Duodenal mucosa (tissue), 2 donors: ENCODE measurements at regions not wholly inside any gene's neighbourhood (a gene's known extent, or its start where the extent isn't known, plus 50 kb on each side); places are given as distances from the start of the nearest gene placed in this dataset.

Experiments used
- H3K27ac ChIP-seq: one replicate; pipeline ENCODE4 v1.7.0; 2013; ENCODE audit warnings: low read depth, low read length
- H3K27me3 ChIP-seq, 2 donors: one replicate each; pipeline ENCODE4 v1.7.0; 2013; ENCODE audit warnings: low read length in 2 of 2, control low read depth in 1 of 2; ENCODE audit not compliant: insufficient read depth in 2 of 2, control insufficient read depth in 1 of 2
- H3K36me3 ChIP-seq, 2 donors: one replicate each; pipeline ENCODE4 v1.7.0; 2013; ENCODE audit warnings: low read length in 2 of 2, control low read depth in 1 of 2; ENCODE audit not compliant: insufficient read depth in 2 of 2, control insufficient read depth in 1 of 2
- H3K4me1 ChIP-seq, 2 donors: one replicate each; pipeline ENCODE4 v1.7.0; 2013; ENCODE audit warnings: low read length in 2 of 2, control low read depth in 1 of 2; ENCODE audit not compliant: insufficient read depth in 2 of 2, control insufficient read depth in 1 of 2
- H3K4me3 ChIP-seq, 2 donors: one replicate each; pipeline ENCODE4 v1.7.0; 2013; ENCODE audit warnings: low read length in 2 of 2, low read depth in 1 of 2
- H3K9ac ChIP-seq, 2 donors: one replicate each; pipeline ENCODE4 v1.7.0; 2013; ENCODE audit warnings: low read length in 2 of 2, low read depth in 1 of 2
- H3K9me3 ChIP-seq, 2 donors: one replicate each; pipeline ENCODE4 v1.7.0; 2013; ENCODE audit warnings: low read length in 2 of 2, control low read depth in 1 of 2; ENCODE audit not compliant: control insufficient read depth in 1 of 2

DNA sequence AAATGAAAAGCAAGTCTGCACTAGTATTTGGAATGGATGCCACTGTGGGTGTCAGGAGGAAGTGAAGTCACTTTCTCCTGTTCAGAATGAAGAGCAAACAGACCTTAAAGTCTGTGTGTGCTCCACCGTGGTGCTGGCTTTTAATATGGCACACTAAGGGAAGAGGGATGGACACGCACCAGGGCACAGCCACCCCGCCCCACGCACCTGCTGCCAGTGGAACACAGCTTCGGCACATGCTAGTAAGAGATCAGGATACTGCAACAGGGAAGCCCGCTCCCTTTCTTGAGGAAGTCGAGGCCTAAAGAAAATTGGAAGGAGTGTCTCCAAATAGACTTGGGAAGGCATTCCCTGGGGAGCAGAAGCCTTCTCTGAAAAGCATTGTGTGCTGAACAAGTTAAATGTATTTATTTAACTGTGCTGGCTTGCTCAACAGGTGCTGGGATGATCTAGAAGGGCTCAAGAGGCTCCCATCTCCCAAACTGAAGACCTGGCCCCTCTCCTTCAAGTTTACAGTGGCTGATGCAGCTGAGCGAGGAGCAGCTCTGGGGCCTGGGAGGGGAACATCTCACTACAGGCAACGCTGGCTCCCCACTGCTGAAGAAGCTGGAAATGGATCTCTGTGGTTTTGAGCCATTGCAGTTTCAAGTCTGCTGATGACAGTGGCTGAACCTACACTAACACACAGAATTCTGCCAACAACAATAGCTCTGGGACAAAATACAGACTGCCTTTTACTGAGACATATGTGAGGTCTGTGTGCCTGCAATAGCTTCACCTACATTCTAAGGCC, 504.6 kb upstream of the B3GAT1 start:
- H3K4me1 ChIP-seq, result no peaks in the 10 kb centered on the region
- no peaks in the 10 kb centered on the region for H3K9me3 ChIP-seq
- H3K9ac ChIP-seq, result no peak overlapping the region
- no peak overlapping the region for H3K27ac ChIP-seq
- H3K27me3 ChIP-seq, result peaks cover 4 to 10% of the 10 kb centered on the region in 2 donors
- H3K36me3 ChIP-seq, result no peaks in the 10 kb centered on the region
- no peak overlapping the region for H3K4me3 ChIP-seq

DNA sequence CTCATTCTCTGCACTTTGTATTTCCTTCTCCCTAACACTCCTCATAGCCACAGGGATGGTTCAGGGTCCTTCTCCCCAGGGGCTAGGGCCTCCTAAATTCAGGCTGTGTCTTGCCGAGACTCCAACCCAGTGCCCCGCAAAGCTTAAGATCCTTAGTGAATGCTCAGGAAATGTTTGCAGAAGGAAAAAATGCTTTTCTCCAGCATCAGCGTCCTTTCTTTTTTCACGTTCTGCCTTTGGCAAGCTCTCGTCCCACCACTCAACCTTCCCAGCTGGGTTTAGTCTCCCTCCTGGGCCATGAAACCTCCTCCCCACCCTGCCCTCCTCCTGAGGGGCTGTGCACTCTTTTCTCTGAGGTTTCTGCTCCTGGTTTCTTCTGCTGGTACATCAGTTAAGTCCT, 503.8 kb upstream of the B3GAT1 start:
- Histone ChIP-seq H3K9me3 (no peaks in the 10 kb centered on the region), H3K4me1 (no peaks in the 10 kb centered on the region), H3K9ac (no peak overlapping the region), H3K27me3 (peaks cover 4 to 5% of the 10 kb centered on the region in 2 donors), H3K4me3 (no peak overlapping the region), H3K36me3 (no peaks in the 10 kb centered on the region), H3K27ac (no peak overlapping the region)

DNA sequence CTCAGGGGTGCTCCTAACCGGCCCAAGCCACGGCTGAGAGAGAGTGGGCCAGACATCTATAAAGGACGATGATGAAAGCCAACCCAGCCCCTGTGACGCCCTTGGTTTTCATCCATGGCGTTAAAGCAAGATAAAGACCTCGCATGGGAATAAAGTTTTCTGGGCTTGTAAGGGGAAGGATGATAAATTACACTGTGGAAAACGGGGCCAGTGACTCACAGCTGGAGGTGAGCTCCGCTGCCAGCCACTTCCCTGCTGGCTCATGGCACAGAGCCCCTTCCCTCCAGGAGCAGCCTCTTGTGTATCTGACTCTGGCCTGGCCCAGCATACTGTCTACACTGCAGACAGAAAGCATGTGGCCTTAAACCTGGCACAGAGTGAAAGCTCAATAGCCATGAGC, 503.2 kb upstream of the B3GAT1 start:
- H3K27me3 ChIP-seq, result peaks cover 4 to 5% of the 10 kb centered on the region in 2 donors
- no peaks in the 10 kb centered on the region for H3K36me3 ChIP-seq
- no peaks in the 10 kb centered on the region for H3K9me3 ChIP-seq
- no peak overlapping the region for H3K27ac ChIP-seq
- H3K4me3 ChIP-seq, result no peak overlapping the region
- H3K9ac ChIP-seq, result no peak overlapping the region
- H3K4me1 ChIP-seq, result no peaks in the 10 kb centered on the region

DNA sequence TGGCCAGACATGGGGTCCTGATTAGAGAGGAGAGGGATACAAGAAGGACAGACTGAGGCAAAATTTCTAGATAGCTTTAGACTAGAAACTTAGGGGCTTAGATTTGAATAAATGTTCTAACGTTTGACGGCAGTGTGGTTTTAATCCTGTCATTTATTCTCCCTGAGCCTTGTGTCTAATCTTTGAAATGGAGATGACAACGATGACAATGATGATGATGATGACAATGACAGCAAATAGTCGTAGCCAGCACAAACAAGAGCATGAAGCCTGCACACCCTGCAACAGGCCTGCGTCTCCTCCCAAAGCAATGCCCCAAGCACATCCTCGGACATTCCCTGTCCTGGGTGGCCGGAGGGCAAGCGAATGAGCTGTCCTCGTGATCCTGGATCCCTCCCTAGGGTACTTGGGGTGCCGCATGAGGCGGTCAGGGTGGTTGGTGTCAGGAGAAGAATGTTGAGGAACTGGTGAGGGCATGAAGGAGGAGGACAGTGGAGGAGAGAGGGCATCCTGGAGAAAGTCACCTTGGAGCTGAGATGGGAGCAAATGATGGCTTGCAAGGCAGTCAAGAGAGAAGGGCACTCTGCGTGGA, 502.1 kb upstream of the B3GAT1 start:
- H3K4me1 ChIP-seq, result no peaks in the 10 kb centered on the region
- no peak overlapping the region for H3K4me3 ChIP-seq
- no peak overlapping the region for H3K27ac ChIP-seq
- H3K27me3 ChIP-seq, result peaks cover 3 to 4% of the 10 kb centered on the region in 2 donors
- no peak overlapping the region for H3K9ac ChIP-seq
- no peaks in the 10 kb centered on the region for H3K36me3 ChIP-seq
- no peaks in the 10 kb centered on the region for H3K9me3 ChIP-seq

DNA sequence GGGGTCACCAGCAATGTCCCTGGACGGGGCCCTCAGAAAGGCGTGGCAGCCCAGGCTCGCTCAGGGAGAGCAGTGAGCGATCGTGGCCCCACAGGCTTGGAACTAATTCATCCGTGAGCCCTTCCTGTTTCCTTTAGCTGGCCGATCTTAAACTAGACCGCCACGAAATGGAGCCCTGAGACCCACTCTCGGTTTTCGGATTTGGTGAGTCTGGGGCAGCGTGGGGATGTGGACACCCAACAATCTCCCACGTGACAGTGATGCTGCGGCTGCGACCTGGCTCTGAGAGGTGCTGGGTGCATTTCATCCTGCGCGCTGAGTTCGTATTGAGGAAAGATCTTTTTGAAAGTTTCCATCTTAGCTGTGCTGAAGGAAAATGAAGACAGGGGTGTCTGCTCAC, 501.3 kb upstream of the B3GAT1 start:
- H3K27ac ChIP-seq, result no peak overlapping the region
- H3K9me3 ChIP-seq, result no peaks in the 10 kb centered on the region
- H3K4me3 ChIP-seq, result no peak overlapping the region
- peaks cover 3 to 4% of the 10 kb centered on the region in 2 donors for H3K27me3 ChIP-seq
- H3K4me1 ChIP-seq, result no peaks in the 10 kb centered on the region
- no peaks in the 10 kb centered on the region for H3K36me3 ChIP-seq
- H3K9ac ChIP-seq, result no peak overlapping the region

DNA sequence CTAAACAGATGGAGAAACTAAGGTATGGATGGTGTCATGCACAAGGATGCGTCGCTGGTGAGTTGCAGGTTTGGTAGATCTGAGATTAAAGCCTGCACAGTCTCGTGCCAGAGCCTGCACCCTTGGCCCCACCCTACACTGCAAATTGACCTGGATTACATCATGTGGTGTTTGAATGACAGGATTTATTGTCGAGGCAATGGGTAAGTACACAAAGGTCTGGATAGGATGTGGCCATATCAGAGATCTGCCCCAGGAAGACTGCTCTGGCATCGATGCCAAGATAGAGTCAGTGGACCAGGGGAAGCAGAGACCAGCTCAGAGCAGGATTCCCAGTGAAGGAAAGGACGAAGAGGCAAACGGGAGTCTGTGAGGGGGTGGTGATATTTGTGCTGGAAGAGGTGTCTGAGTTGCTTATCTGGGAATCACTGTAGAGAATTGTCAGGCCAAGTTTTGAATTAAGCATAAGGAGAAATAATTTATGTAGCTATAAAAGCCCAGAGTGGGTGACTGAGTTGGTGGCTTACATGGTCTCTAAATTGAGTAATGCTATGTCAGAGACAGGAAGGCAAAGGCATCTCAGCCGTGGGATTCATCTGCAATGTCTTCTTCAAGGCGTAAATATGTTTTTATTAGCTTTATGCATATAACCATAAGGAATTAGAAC, 499.6 kb upstream of the B3GAT1 start:
- H3K27me3 ChIP-seq, result peaks cover 3 to 4% of the 10 kb centered on the region in 2 donors
- no peaks in the 10 kb centered on the region for H3K4me1 ChIP-seq
- no peak overlapping the region for H3K27ac ChIP-seq
- no peaks in the 10 kb centered on the region for H3K9me3 ChIP-seq
- no peak overlapping the region for H3K9ac ChIP-seq
- no peaks in the 10 kb centered on the region for H3K36me3 ChIP-seq
- H3K4me3 ChIP-seq, result no peak overlapping the region

DNA sequence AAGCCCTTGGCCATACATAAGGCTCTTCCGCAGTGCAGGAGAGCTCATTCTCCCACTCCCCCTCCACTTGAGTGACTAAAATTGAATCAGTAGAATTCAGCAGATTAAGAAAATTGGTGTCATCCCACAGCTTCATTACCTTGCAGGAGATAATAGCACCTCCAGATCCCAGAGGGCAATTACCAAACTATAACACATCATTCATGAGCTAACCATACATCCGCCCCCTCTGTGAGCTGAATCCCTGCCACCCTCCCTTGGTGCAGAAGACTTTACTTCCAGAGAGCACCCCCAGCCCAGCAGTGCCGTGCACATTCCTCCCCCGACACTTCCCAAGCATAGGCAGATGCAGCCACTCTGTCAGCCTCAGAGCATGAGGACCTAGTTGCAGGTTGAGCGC, 496.5 kb upstream of the B3GAT1 start:
- H3K9me3 ChIP-seq, result no peaks in the 10 kb centered on the region
- H3K4me3 ChIP-seq, result no peak overlapping the region
- no peaks in the 10 kb centered on the region for H3K36me3 ChIP-seq
- no peak overlapping the region for H3K27ac ChIP-seq
- no peak overlapping the region for H3K9ac ChIP-seq
- peaks cover 3 to 4% of the 10 kb centered on the region in 2 donors for H3K27me3 ChIP-seq
- no peaks in the 10 kb centered on the region for H3K4me1 ChIP-seq

DNA sequence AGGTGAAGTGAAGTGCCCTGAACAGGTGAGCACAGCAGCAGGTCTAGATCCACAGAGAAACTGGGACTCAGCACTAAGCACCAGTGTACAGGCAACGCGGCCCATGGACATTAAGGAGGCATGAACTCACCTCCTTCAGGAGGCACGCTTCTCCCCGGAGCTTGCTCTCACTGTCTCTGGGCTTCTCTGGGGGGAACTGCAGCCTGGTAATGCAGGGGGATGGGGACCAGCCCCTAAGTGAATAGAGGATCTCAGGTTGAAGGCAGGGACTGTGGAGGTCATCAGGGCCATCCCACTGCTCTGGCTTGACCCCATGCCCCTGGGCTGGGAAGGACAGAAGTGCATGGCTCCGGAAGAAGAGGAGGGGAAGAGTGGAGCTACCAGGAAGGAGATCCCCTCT, 495.6 kb upstream of the B3GAT1 start:
- no peaks in the 10 kb centered on the region for H3K4me1 ChIP-seq
- H3K27me3 ChIP-seq, result peaks cover 0 to 4% of the 10 kb centered on the region in 2 donors
- H3K9ac ChIP-seq, result no peak overlapping the region
- H3K27ac ChIP-seq, result no peak overlapping the region
- no peaks in the 10 kb centered on the region for H3K9me3 ChIP-seq
- H3K4me3 ChIP-seq, result no peak overlapping the region
- no peaks in the 10 kb centered on the region for H3K36me3 ChIP-seq

DNA sequence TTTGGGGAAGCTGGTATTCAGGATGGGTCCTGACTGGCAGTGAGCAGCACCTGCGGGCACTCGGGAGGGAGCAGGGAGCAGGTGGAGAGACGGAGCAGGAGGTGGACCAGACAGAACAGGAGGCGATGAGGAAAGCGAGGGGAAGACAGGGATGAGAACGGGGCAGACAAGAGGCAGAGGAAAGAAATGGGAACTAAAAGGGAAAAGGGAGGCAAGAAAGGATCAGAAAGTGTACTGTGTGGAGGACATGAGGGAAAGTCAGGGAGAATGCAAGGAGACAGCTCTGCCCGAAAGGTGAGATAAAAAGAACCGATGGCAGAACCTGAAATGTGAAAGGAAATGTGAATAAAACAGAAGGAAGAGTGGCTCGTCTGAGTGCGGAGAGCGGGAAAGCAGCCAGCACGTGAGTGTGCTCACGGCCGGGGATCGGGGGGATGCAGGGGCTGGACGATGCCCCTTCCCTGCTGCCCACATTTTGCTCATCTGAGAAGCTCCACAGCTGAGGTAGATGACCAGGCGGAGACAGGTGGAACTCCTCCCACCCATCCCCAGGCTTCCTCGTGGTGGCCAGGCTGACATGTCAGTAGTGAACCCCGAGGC, 494.4 kb upstream of the B3GAT1 start:
- Histone ChIP-seq H3K4me1 (no peaks in the 10 kb centered on the region), H3K4me3 (no peak overlapping the region), H3K9me3 (no peaks in the 10 kb centered on the region), H3K9ac (no peak overlapping the region), H3K36me3 (no peaks in the 10 kb centered on the region), H3K27me3 (no peaks in the 10 kb centered on the region), H3K27ac (no peak overlapping the region)

DNA sequence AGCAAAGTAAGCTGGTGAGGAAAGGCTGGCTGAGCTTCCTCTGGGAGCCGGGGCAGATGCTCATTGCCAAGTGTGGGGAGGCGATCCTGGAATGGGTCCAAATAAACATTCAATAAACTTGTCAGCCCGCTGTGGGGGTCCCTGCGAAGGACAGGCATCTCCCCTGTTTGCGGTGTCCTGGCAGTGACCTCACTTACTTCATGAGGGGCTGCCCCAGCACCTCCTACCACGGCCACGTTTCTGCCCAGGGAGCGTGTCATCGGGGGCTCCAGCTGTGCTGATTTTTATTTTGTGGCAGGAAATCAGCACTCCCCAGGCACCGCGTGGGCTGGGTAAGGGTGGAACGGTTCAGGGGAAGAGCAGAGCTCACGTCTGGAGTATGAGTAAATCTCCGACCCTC, 493.9 kb upstream of the B3GAT1 start:
- no peaks in the 10 kb centered on the region for H3K9me3 ChIP-seq
- no peak overlapping the region for H3K4me3 ChIP-seq
- H3K27me3 ChIP-seq, result no peaks in the 10 kb centered on the region
- no peaks in the 10 kb centered on the region for H3K36me3 ChIP-seq
- no peaks in the 10 kb centered on the region for H3K4me1 ChIP-seq
- no peak overlapping the region for H3K27ac ChIP-seq
- no peak overlapping the region for H3K9ac ChIP-seq
